ENCODE measurements at regions not wholly inside any gene's neighbourhood (a gene's known extent, or its start where the extent isn't known, plus 50 kb on each side); places are given as distances from the start of the nearest gene placed in this dataset.

DNA sequence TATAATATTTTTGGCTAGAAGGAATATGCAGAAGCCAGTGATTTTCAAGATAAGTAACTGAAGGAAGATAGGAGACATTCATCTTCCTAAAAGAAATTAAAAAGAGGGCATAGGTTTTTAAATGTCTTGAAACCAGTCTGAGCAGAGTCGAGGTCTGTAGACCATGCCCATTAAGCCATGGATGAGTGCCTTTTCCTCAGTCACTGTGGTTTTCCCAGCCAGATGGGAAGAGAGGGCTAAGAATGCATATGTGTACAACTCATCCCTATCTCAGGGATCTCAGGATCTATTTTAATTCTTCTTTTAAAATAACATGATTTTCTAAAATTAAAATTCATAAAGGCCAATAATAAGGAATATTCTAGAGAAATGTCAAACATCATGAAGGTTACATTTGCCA is 112.8 kb downstream of the PPP1R3A start:
- H3K36me3 ChIP-seq (ENCODE audit: insufficient read depth, low read length): no peaks in the 10 kb centered on the region
- no peaks in the 10 kb centered on the region for H4K20me1 ChIP-seq (ENCODE audit: insufficient read depth, low read length, poor library complexity, severe bottlenecking)
- H3K9me3 ChIP-seq (ENCODE audit: insufficient read depth, low read depth, low read length): no peaks in the 10 kb centered on the region
- H3K9ac ChIP-seq (ENCODE audit: low read depth, low read length, poor library complexity, severe bottlenecking): no peak overlapping the region
- no peaks in the 10 kb centered on the region for H3K79me2 ChIP-seq (ENCODE audit: insufficient read depth, low read length)
- no peak for TF ChIP-seq EZH2phosphoT487 (IDR thresholded peaks at IDR 0.05; ENCODE audit: borderline replicate concordance)
- H3F3A ChIP-seq (ENCODE audit: low read depth): no peaks in the 10 kb centered on the region
- no peak overlapping the region for H2AFZ ChIP-seq (ENCODE audit: low read length)
- H3K4me3 ChIP-seq (ENCODE audit: low read length, poor library complexity, severe bottlenecking): no peak overlapping the region
- no peaks in the 10 kb centered on the region for H3K27me3 ChIP-seq (ENCODE audit: insufficient read depth, low read length, poor library complexity, severe bottlenecking)
- no peaks in the 10 kb centered on the region for H3K9me2 ChIP-seq (replicated peaks; ENCODE audit: low read depth, low read length)
- H3K4me1 ChIP-seq (ENCODE audit: insufficient read depth, low read length, poor library complexity, severe bottlenecking): no peaks in the 10 kb centered on the region
- no peak overlapping the region for H3K4me2 ChIP-seq (ENCODE audit: low read depth, low read length, poor library complexity, severe bottlenecking)

DNA sequence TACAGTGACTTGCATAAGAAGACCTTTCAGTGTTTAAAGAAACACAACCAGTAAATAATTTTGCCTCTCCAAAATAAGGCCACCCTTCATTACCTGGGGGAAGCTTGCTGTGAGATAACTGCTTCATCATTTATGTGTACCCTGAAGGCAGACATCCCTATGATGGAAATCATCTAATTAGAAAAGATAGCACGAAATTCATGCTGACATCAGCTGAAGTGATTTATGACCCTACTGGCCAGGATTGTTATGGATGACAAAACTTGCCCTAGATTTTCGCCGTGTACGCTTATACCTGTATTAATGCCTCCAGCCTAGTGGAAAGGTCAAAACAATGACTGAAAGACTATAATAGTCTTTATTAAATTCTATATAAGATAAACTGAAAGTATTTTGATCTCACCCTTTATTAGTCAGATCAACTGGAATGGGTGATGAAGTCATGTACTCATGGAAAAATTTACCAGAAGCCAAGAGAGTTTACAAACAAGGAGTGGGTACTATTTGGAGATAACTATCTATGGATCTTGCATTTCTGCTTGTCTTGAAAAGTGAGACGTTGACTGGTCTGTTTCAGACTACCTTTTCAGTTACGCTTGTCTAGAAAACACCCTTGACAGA is 114.2 kb downstream of the PPP1R3A start:
- H3K4me1 ChIP-seq (ENCODE audit: insufficient read depth, low read length, poor library complexity, severe bottlenecking): no peaks in the 10 kb centered on the region
- H3K4me2 ChIP-seq (ENCODE audit: low read depth, low read length, poor library complexity, severe bottlenecking): no peak overlapping the region
- H3F3A ChIP-seq (ENCODE audit: low read depth): no peaks in the 10 kb centered on the region
- H4K20me1 ChIP-seq (ENCODE audit: insufficient read depth, low read length, poor library complexity, severe bottlenecking): no peaks in the 10 kb centered on the region
- H3K9ac ChIP-seq (ENCODE audit: low read depth, low read length, poor library complexity, severe bottlenecking): no peak overlapping the region
- no peaks in the 10 kb centered on the region for H3K27me3 ChIP-seq (ENCODE audit: insufficient read depth, low read length, poor library complexity, severe bottlenecking)
- no peak overlapping the region for H3K4me3 ChIP-seq (ENCODE audit: low read length, poor library complexity, severe bottlenecking)
- H2AFZ ChIP-seq (ENCODE audit: low read length): no peak overlapping the region
- no peaks in the 10 kb centered on the region for H3K79me2 ChIP-seq (ENCODE audit: insufficient read depth, low read length)
- H3K9me2 ChIP-seq (replicated peaks; ENCODE audit: low read depth, low read length): no peaks in the 10 kb centered on the region
- TF ChIP-seq EZH2phosphoT487 (IDR thresholded peaks at IDR 0.05; ENCODE audit: borderline replicate concordance): no peak
- no peak for TF ChIP-seq CTCF (conservative IDR thresholded peaks at IDR 0.05; ENCODE audit: low read length)
- no peaks in the 10 kb centered on the region for H3K36me3 ChIP-seq (ENCODE audit: insufficient read depth, low read length)
- no peaks in the 10 kb centered on the region for H3K9me3 ChIP-seq (ENCODE audit: insufficient read depth, low read depth, low read length)

DNA sequence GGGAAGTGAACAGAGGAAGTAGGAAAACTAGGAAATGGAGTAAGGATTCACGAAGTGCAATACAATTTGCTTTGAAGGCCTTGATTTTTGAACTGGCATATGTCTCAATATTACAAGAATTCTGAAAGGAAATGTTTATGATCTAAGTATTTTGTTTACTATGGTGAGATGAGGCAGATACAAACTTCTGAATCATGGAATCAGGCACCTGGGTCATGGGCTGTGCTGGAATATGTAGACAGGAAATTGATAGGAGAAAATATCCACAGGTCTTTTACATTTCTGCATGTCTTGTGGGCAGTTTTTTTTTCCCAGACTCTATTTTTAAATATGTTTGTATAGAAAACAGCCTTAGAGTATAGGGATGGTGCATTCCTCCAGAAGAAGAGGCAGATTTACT is 117.1 kb downstream of the PPP1R3A start:
- H4K20me1 ChIP-seq (ENCODE audit: insufficient read depth, low read length, poor library complexity, severe bottlenecking): no peaks in the 10 kb centered on the region
- H3K4me1 ChIP-seq (ENCODE audit: insufficient read depth, low read length, poor library complexity, severe bottlenecking): no peaks in the 10 kb centered on the region
- H3K4me3 ChIP-seq (ENCODE audit: low read length, poor library complexity, severe bottlenecking): no peak overlapping the region
- H2AFZ ChIP-seq (ENCODE audit: low read length): no peak overlapping the region
- TF ChIP-seq CTCF (conservative IDR thresholded peaks at IDR 0.05; ENCODE audit: low read length) (no peak), EZH2phosphoT487 (IDR thresholded peaks at IDR 0.05; ENCODE audit: borderline replicate concordance) (no peak)
- no peak overlapping the region for H3K9ac ChIP-seq (ENCODE audit: low read depth, low read length, poor library complexity, severe bottlenecking)
- H3K36me3 ChIP-seq (ENCODE audit: insufficient read depth, low read length): no peaks in the 10 kb centered on the region
- no peaks in the 10 kb centered on the region for H3K79me2 ChIP-seq (ENCODE audit: insufficient read depth, low read length)
- H3K9me2 ChIP-seq (replicated peaks; ENCODE audit: low read depth, low read length): no peaks in the 10 kb centered on the region
- H3K4me2 ChIP-seq (ENCODE audit: low read depth, low read length, poor library complexity, severe bottlenecking): no peak overlapping the region
- no peaks in the 10 kb centered on the region for H3F3A ChIP-seq (ENCODE audit: low read depth)
- no peaks in the 10 kb centered on the region for H3K27me3 ChIP-seq (ENCODE audit: insufficient read depth, low read length, poor library complexity, severe bottlenecking)
- H3K9me3 ChIP-seq (ENCODE audit: insufficient read depth, low read depth, low read length): no peaks in the 10 kb centered on the region

- no peak overlapping the region for H3K4me2 ChIP-seq (ENCODE audit: low read depth, low read length, poor library complexity, severe bottlenecking)
- TF ChIP-seq EZH2phosphoT487 (IDR thresholded peaks at IDR 0.05; ENCODE audit: borderline replicate concordance): no peak
- TF ChIP-seq CTCF (conservative IDR thresholded peaks at IDR 0.05; ENCODE audit: low read length): no peak
Observed at GRCh38 chr7:113800826-113801225, 118.0 kb downstream of the PPP1R3A start.

More at GRCh38 chr7:113800826-113801225, 118.0 kb downstream of the PPP1R3A start:
- Histone ChIP-seq H3K9me3 (ENCODE audit: insufficient read depth, low read depth, low read length) (no peaks in the 10 kb centered on the region), H3F3A (ENCODE audit: low read depth) (no peaks in the 10 kb centered on the region), H3K27me3 (ENCODE audit: insufficient read depth, low read length, poor library complexity, severe bottlenecking) (no peaks in the 10 kb centered on the region), H3K36me3 (ENCODE audit: insufficient read depth, low read length) (no peaks in the 10 kb centered on the region), H3K4me3 (ENCODE audit: low read length, poor library complexity, severe bottlenecking) (no peak overlapping the region), H3K9me2 (replicated peaks; ENCODE audit: low read depth, low read length) (no peaks in the 10 kb centered on the region), H3K9ac (ENCODE audit: low read depth, low read length, poor library complexity, severe bottlenecking) (no peak overlapping the region), H4K20me1 (ENCODE audit: insufficient read depth, low read length, poor library complexity, severe bottlenecking) (no peaks in the 10 kb centered on the region), H2AFZ (ENCODE audit: low read length) (no peak overlapping the region), H3K4me1 (ENCODE audit: insufficient read depth, low read length, poor library complexity, severe bottlenecking) (no peaks in the 10 kb centered on the region), H3K79me2 (ENCODE audit: insufficient read depth, low read length) (no peaks in the 10 kb centered on the region)
